ENCODE measurements at regions not wholly inside any gene's neighbourhood (a gene's known extent, or its start where the extent isn't known, plus 50 kb on each side); places are given as distances from the start of the nearest gene placed in this dataset.

GRCh38 chr9:107749787-107750444 is 260.3 kb upstream of the KLF4 start:
- DNase-seq (peak; percentile 84), ATAC-seq (peak; percentile 78)
- peaks cover 6% of the 10 kb centered on the region for H3F3A ChIP-seq (ENCODE audit: low read length, unreplicated experiment)
- H3K4me1 ChIP-seq (ENCODE audit: insufficient read depth, low read length) = peaks cover 45% of the 10 kb centered on the region
- no peaks in the 10 kb centered on the region for H4K20me1 ChIP-seq (ENCODE audit: low read length)
- peak overlapping the region; percentile 53 for H3K4me3 ChIP-seq (ENCODE audit: low read length)
- H3K9ac ChIP-seq (ENCODE audit: low read length) = peak overlapping the region; percentile 75
- 0 out of 2 replicates have a peak overlapping the region, but pooled peaks have one; percentile 20 for H2AFZ ChIP-seq (ENCODE audit: low read length)
- no peaks in the 10 kb centered on the region for H3K36me3 ChIP-seq (ENCODE audit: low read depth, low read length)
- POLR2A ChIA-PET (ENCODE audit: unreplicated experiment) = no interaction called here
- intact Hi-C loops (cut with micrococcal nuclease) = loop anchor here (1.0 to 10.0 kb wide), 5 partner anchors 39 to 817 kb away; no protein-coding TSS in a partner anchor
- no peaks in the 10 kb centered on the region for H3K9me2 ChIP-seq (replicated peaks; ENCODE audit: low read length)
- H3K27ac ChIP-seq (ENCODE audit: low read length) = peak overlapping the region; percentile 99
- H3K9me3 ChIP-seq (ENCODE audit: low read length) = no peaks in the 10 kb centered on the region
- no peaks in the 10 kb centered on the region for H3K79me2 ChIP-seq (ENCODE audit: low read length)
- BruUV-seq (replicated peaks) = TSS peak; percentile 72
- H3K27me3 ChIP-seq (ENCODE audit: low read length) = no peaks in the 10 kb centered on the region
- TF ChIP-seq EZH2 (IDR thresholded peaks at IDR 0.05; ENCODE audit: low read length, unreplicated experiment) (no peak), CTCF (conservative IDR thresholded peaks at IDR 0.05; ENCODE audit: low read depth, low read length) (no peak), EZH2phosphoT487 (IDR thresholded peaks at IDR 0.05; ENCODE audit: borderline replicate concordance, low read length) (no peak)
- peak overlapping the region; percentile 86 for H3K4me2 ChIP-seq (ENCODE audit: low read length)
- CTCF ChIA-PET = interaction anchor here (0.7 kb wide), 1 partner anchor 245 kb away, joined by 4 read pairs; no protein-coding TSS in a partner anchor

- Histone ChIP-seq H4K20me1 (ENCODE audit: low read length) (no peaks in the 10 kb centered on the region), H3K4me1 (ENCODE audit: insufficient read depth, low read length) (peaks cover 17% of the 10 kb centered on the region), H3K4me2 (ENCODE audit: low read length) (no peak overlapping the region), H3K36me3 (ENCODE audit: low read depth, low read length) (no peaks in the 10 kb centered on the region), H2AFZ (ENCODE audit: low read length) (no peak overlapping the region), H3K27ac (ENCODE audit: low read length) (no peak overlapping the region), H3K27me3 (ENCODE audit: low read length) (no peaks in the 10 kb centered on the region), H3K9ac (ENCODE audit: low read length) (no peak overlapping the region), H3K79me2 (ENCODE audit: low read length) (no peaks in the 10 kb centered on the region), H3F3A (ENCODE audit: low read length, unreplicated experiment) (no peaks in the 10 kb centered on the region), H3K9me3 (ENCODE audit: low read length) (no peaks in the 10 kb centered on the region), H3K4me3 (ENCODE audit: low read length) (no peak overlapping the region), H3K9me2 (replicated peaks; ENCODE audit: low read length) (no peaks in the 10 kb centered on the region)
- POLR2A ChIA-PET (ENCODE audit: unreplicated experiment) = no interaction called here
- ATAC-seq (no peak), DNase-seq (no peak)
- no TSS peak for BruUV-seq (replicated peaks)
- intact Hi-C loops (cut with micrococcal nuclease) = no loop called here
- CTCF ChIA-PET = no interaction called here
- no peak for TF ChIP-seq EZH2phosphoT487 (IDR thresholded peaks at IDR 0.05; ENCODE audit: borderline replicate concordance, low read length)
- TF ChIP-seq EZH2 (IDR thresholded peaks at IDR 0.05; ENCODE audit: low read length, unreplicated experiment) = no peak
- TF ChIP-seq CTCF (conservative IDR thresholded peaks at IDR 0.05; ENCODE audit: low read depth, low read length) = no peak
Measured at GRCh38 chr9:107744873-107745272, 255.3 kb upstream of the KLF4 start.
